ENCODE measurements at regions not wholly inside any gene's neighbourhood (a gene's known extent, or its start where the extent isn't known, plus 50 kb on each side); places are given as distances from the start of the nearest gene placed in this dataset.

- TF ChIP-seq EGR1 (IDR thresholded peaks at IDR 0.05), result no peak
- TF ChIP-seq REST (IDR thresholded peaks at IDR 0.05; ENCODE audit: low read depth), result no peak
These were observed 236.6 kb upstream of the CHD6 start for GRCh38 chr20:41854765-41855164.

- TF ChIP-seq TAF1 (IDR thresholded peaks at IDR 0.05; ENCODE audit: low read depth) (no peak), FOXM1 (IDR thresholded peaks at IDR 0.05; ENCODE audit: borderline replicate concordance, low read depth) (no peak), CEBPB (IDR thresholded peaks at IDR 0.05) (no peak), RAD21 (IDR thresholded peaks at IDR 0.05; ENCODE audit: low read depth) (no peak), NFIC (IDR thresholded peaks at IDR 0.05) (no peak), YY1 (IDR thresholded peaks at IDR 0.05; ENCODE audit: low read depth) (no peak), TEAD4 (IDR thresholded peaks at IDR 0.05) (no peak), EP300 (IDR thresholded peaks at IDR 0.05; ENCODE audit: borderline replicate concordance) (no peak), USF1 (IDR thresholded peaks at IDR 0.05) (no peak), REST (IDR thresholded peaks at IDR 0.05; ENCODE audit: low read depth) (no peak)
These were observed 235.6 kb upstream of the CHD6 start for GRCh38 chr20:41853806-41854205.

- TF ChIP-seq RAD21 (IDR thresholded peaks at IDR 0.05; ENCODE audit: low read depth) (peak; percentile 8; the same call in 1 of the 2 replicates), USF1 (IDR thresholded peaks at IDR 0.05) (no peak)
These were observed 230.0 kb upstream of the CHD6 start for GRCh38 chr20:41848180-41848579.

GRCh38 chr20:41837669-41838224, 219.6 kb upstream of the CHD6 start:
- TF ChIP-seq TAF1 (IDR thresholded peaks at IDR 0.05; ENCODE audit: low read depth) (no peak), EGR1 (IDR thresholded peaks at IDR 0.05) (no peak), MAX (IDR thresholded peaks at IDR 0.05) (no peak), CEBPB (IDR thresholded peaks at IDR 0.05) (no peak), EP300 (IDR thresholded peaks at IDR 0.05; ENCODE audit: borderline replicate concordance) (no peak)

GRCh38 chr20:41833739-41834138, 215.6 kb upstream of the CHD6 start:
- TF ChIP-seq YY1 (IDR thresholded peaks at IDR 0.05; ENCODE audit: low read depth) (no peak), CREB1 (IDR thresholded peaks at IDR 0.05; ENCODE audit: low read depth) (no peak), CEBPB (IDR thresholded peaks at IDR 0.05) (no peak), TEAD4 (IDR thresholded peaks at IDR 0.05) (no peak), MAX (IDR thresholded peaks at IDR 0.05) (no peak), USF1 (IDR thresholded peaks at IDR 0.05) (no peak), EGR1 (IDR thresholded peaks at IDR 0.05) (no peak), RAD21 (IDR thresholded peaks at IDR 0.05; ENCODE audit: low read depth) (no peak), REST (IDR thresholded peaks at IDR 0.05; ENCODE audit: low read depth) (no peak), EP300 (IDR thresholded peaks at IDR 0.05; ENCODE audit: borderline replicate concordance) (no peak), FOXM1 (IDR thresholded peaks at IDR 0.05; ENCODE audit: borderline replicate concordance, low read depth) (no peak), ZBTB7A (IDR thresholded peaks at IDR 0.05; ENCODE audit: low read depth) (no peak), TCF12 (IDR thresholded peaks at IDR 0.05; ENCODE audit: low read depth) (no peak), TAF1 (IDR thresholded peaks at IDR 0.05; ENCODE audit: low read depth) (no peak), NFIC (IDR thresholded peaks at IDR 0.05) (no peak)
